HEK293 (cell line): ENCODE measurements at regions not wholly inside any gene's neighbourhood (a gene's known extent, or its start where the extent isn't known, plus 50 kb on each side); places are given as distances from the start of the nearest gene placed in this dataset.

ENCODE experiments used
- CTCF ChIA-PET: fragments of 350-600 bp; formaldehyde crosslinking; extraction: SDS; loops from one replicate; lab custom pipeline; 2021; ENCODE audit warnings: antibody characterized with exemption; lab: Yijun Ruan, JAX
- POLR2A ChIA-PET: fragments of 300-600 bp; formaldehyde crosslinking; extraction: SDS; loops from one replicate; lab custom pipeline; 2020; ENCODE audit warnings: antibody characterized with exemption, inconsistent platforms; lab: Yijun Ruan, JAX
- H3K27ac ChIP-seq: fragments of 200-500 bp; sonication (Bioruptor generic); 2 replicates; pipeline ENCODE4 v1.5.1; 2014; ENCODE audit warnings: low read depth, low read length, control low read depth, inconsistent platforms; ENCODE audit errors: extremely low read depth
- H3K36me3 ChIP-seq, 2 experiments: fragments of 200-500 bp in 1 of 2; sonication (Bioruptor generic) in 1 of 2; 1 replicate in 1 of 2; 2 replicates in 1 of 2; pipeline ENCODE4 v1.5.1; 2014 to 2017; ENCODE audit warnings: inconsistent platforms in 2 of 2, low read length in 2 of 2; ENCODE audit not compliant: control insufficient read depth in 2 of 2, insufficient read depth in 1 of 2
- H3K4me1 ChIP-seq: fragments of 200-500 bp; sonication (Bioruptor generic); 2 replicates; pipeline ENCODE4 v1.5.1; 2014; ENCODE audit warnings: mild to moderate bottlenecking, low read length, inconsistent platforms; ENCODE audit not compliant: control insufficient read depth, insufficient read depth
- H3K4me3 ChIP-seq: 2 replicates; pipeline ENCODE4 v1.5.1; 2011; ENCODE audit warnings: low read depth, mild to moderate bottlenecking, control low read depth, low read length, moderate library complexity
- H3K9me3 ChIP-seq: fragments of 200-500 bp; sonication (Bioruptor generic); 2 replicates; pipeline ENCODE4 v1.5.1; 2014; ENCODE audit warnings: low read depth, low read length, inconsistent platforms; ENCODE audit not compliant: control insufficient read depth, insufficient read depth
- EGR2 ChIP-seq: fragments of 450-650 bp; formaldehyde crosslinking; IDR thresholded peaks from 2 replicates; pipeline ENCODE4 v1.5.1; 2016; ENCODE audit warnings: low read depth, missing biosample characterization, missing genetic modification characterization
- GFI1B ChIP-seq: fragments of 450-650 bp; formaldehyde crosslinking; IDR thresholded peaks from 2 replicates; pipeline ENCODE4 v1.5.1; 2016; ENCODE audit warnings: missing biosample characterization, missing genetic modification characterization
- MZF1 ChIP-seq: fragments of 450-650 bp; formaldehyde crosslinking; IDR thresholded peaks from 2 replicates; pipeline ENCODE4 v1.5.1; 2017; ENCODE audit warnings: missing biosample characterization, missing genetic modification characterization, borderline replicate concordance
- RBAK ChIP-seq: fragments of 450-650 bp; formaldehyde crosslinking; IDR thresholded peaks from 2 replicates; pipeline ENCODE4 v1.5.1; 2016; ENCODE audit warnings: missing biosample characterization, missing genetic modification characterization
- TCF7L2 ChIP-seq: IDR thresholded peaks from 2 replicates; pipeline ENCODE4 v1.6.1; 2011; ENCODE audit warnings: low read depth, mild to moderate bottlenecking, inconsistent platforms, low read length, moderate library complexity, borderline replicate concordance
- ZFHX2 ChIP-seq: fragments of 450-650 bp; formaldehyde crosslinking; conservative IDR thresholded peaks from 2 replicates; pipeline ENCODE4 v1.5.1; 2016; ENCODE audit warnings: missing biosample characterization, missing genetic modification characterization
- ZNF140 ChIP-seq: fragments of 450-650 bp; formaldehyde crosslinking; IDR thresholded peaks from 2 replicates; pipeline ENCODE4 v1.5.1; 2016; ENCODE audit warnings: missing biosample characterization, missing genetic modification characterization
- ZNF2 ChIP-seq: fragments of 450-650 bp; formaldehyde crosslinking; IDR thresholded peaks from 2 replicates; pipeline ENCODE4 v1.5.1; 2016; ENCODE audit warnings: missing biosample characterization, missing genetic modification characterization
- ZNF274 ChIP-seq, 2 experiments: fragments of 200-500 bp in 1 of 2; fragments of 450-650 bp in 1 of 2; sonication (Bioruptor generic) in 1 of 2; formaldehyde crosslinking in 1 of 2; IDR thresholded peaks; 2 replicates each; pipeline versions ENCODE4 v1.5.1 to v1.6.1; 2014 to 2016; ENCODE audit warnings: borderline replicate concordance in 1 of 2, inconsistent platforms in 1 of 2, low read length in 1 of 2, missing biosample characterization in 1 of 2, missing genetic modification characterization in 1 of 2
- ZNF48 ChIP-seq: fragments of 450-650 bp; formaldehyde crosslinking; IDR thresholded peaks from 2 replicates; pipeline ENCODE4 v1.5.1; 2016; ENCODE audit warnings: missing biosample characterization, missing genetic modification characterization
- ZNF510 ChIP-seq: fragments of 450-650 bp; formaldehyde crosslinking; IDR thresholded peaks from 2 replicates; pipeline ENCODE4 v1.5.1; 2018; ENCODE audit warnings: mild to moderate bottlenecking, missing genetic modification characterization, missing biosample characterization; ENCODE audit not compliant: insufficient replicate concordance
- ZNF529 ChIP-seq: fragments of 450-650 bp; formaldehyde crosslinking; IDR thresholded peaks from 2 replicates; pipeline ENCODE4 v1.5.1; 2017; ENCODE audit warnings: missing genetic modification characterization, missing biosample characterization; ENCODE audit not compliant: insufficient replicate concordance
- ZNF548 ChIP-seq: fragments of 450-650 bp; formaldehyde crosslinking; IDR thresholded peaks from 2 replicates; pipeline ENCODE4 v1.5.1; 2016; ENCODE audit warnings: missing biosample characterization, missing genetic modification characterization
- ZNF558 ChIP-seq: fragments of 450-650 bp; formaldehyde crosslinking; IDR thresholded peaks from 2 replicates; pipeline ENCODE4 v1.5.1; 2016; ENCODE audit warnings: missing biosample characterization, missing genetic modification characterization
- ZNF585B ChIP-seq: fragments of 450-650 bp; formaldehyde crosslinking; IDR thresholded peaks from 2 replicates; pipeline ENCODE4 v1.5.1; 2016; ENCODE audit warnings: missing biosample characterization, missing genetic modification characterization
- ZNF600 ChIP-seq: fragments of 450-650 bp; formaldehyde crosslinking; IDR thresholded peaks from 2 replicates; pipeline ENCODE4 v1.5.1; 2016; ENCODE audit warnings: missing biosample characterization, missing genetic modification characterization
- ZNF660 ChIP-seq: fragments of 450-650 bp; IDR thresholded peaks from 2 replicates; pipeline ENCODE4 v1.5.1; 2018; ENCODE audit warnings: missing biosample characterization, mild to moderate bottlenecking, missing genetic modification characterization
- TF ChIP-seq, protein P1 (sequence below): fragments of 450-650 bp; formaldehyde crosslinking; IDR thresholded peaks from 2 replicates; pipeline ENCODE4 v1.5.1; 2016; ENCODE audit warnings: missing biosample characterization, missing genetic modification characterization
- TF ChIP-seq, protein P2 (sequence below): IDR thresholded peaks from 2 replicates; pipeline ENCODE4 v1.6.1; 2011; ENCODE audit warnings: mild to moderate bottlenecking, low read depth, low read length, borderline replicate concordance
- TF ChIP-seq, protein P3 (sequence below): fragments of 450-650 bp; formaldehyde crosslinking; IDR thresholded peaks from 2 replicates; pipeline ENCODE4 v1.5.1; 2017; ENCODE audit warnings: missing biosample characterization, missing genetic modification characterization
- TF ChIP-seq, protein P4 (sequence below): fragments of 450-650 bp; formaldehyde crosslinking; IDR thresholded peaks from 2 replicates; pipeline ENCODE4 v1.5.1; 2017; ENCODE audit warnings: missing biosample characterization, missing genetic modification characterization
- TF ChIP-seq, protein P5 (sequence below): fragments of 450-650 bp; formaldehyde crosslinking; IDR thresholded peaks from 2 replicates; pipeline ENCODE4 v1.5.1; 2016; ENCODE audit warnings: missing biosample characterization, missing genetic modification characterization
- TF ChIP-seq, protein P6 (sequence below): fragments of 450-650 bp; formaldehyde crosslinking; optimal IDR thresholded peaks from 2 replicates; pipeline ENCODE3; 2016; ENCODE audit warnings: missing biosample characterization, mild to moderate bottlenecking, missing genetic modification characterization
- TF ChIP-seq, protein P7 (sequence below): fragments of 450-650 bp; formaldehyde crosslinking; IDR thresholded peaks from 2 replicates; pipeline ENCODE4 v1.5.1; 2016; ENCODE audit warnings: missing biosample characterization, missing genetic modification characterization

DNA sequence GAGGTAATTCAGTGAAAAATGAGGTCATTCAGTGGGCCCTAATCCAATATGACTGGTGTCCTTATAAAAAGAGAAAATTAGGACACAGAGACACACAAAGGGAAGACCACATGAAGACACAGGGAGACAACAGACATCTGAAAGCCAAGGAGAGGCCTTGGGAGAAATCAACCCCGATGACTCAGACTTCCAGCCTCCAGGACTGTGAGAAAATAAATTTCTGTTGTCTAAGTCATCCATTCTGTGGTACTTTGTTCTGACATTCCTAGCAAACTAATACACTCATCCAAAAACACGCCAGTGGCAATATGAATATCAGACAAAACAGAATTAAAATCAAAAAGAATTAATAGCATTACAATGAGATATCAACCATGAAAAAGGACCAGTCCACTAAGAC lies 303.7 kb downstream of the SS18 start:
- H3K27ac ChIP-seq: no peak overlapping the region
- POLR2A ChIA-PET: no interaction called here
- CTCF ChIA-PET: no interaction called here
- TF ChIP-seq, protein P1, sequence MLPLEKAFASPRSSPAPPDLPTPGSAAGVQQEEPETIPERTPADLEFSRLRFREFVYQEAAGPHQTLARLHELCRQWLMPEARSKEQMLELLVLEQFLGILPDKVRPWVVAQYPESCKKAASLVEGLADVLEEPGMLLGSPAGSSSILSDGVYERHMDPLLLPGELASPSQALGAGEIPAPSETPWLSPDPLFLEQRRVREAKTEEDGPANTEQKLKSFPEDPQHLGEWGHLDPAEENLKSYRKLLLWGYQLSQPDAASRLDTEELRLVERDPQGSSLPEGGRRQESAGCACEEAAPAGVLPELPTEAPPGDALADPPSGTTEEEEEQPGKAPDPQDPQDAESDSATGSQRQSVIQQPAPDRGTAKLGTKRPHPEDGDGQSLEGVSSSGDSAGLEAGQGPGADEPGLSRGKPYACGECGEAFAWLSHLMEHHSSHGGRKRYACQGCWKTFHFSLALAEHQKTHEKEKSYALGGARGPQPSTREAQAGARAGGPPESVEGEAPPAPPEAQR (tag by site-specific recombination): no peak
- TF ChIP-seq ZNF510 (tag by site-specific recombination) (no peak), ZNF558 (tag by site-specific recombination) (no peak), MZF1 (tag by site-specific recombination) (no peak), ZNF140 (tag by site-specific recombination) (no peak), ZNF274 (IDR thresholded peaks at IDR 0.05; ENCODE audit: low read length) (no peak), ZNF274 (tag by site-specific recombination; IDR thresholded peaks at IDR 0.05; ENCODE audit: borderline replicate concordance) (no peak), ZNF548 (tag by site-specific recombination) (no peak), ZNF48 (tag by site-specific recombination) (no peak), ZFHX2 (tag by site-specific recombination) (no peak), ZNF2 (tag by site-specific recombination) (no peak)
- no peak overlapping the region for H3K4me3 ChIP-seq
- no peaks in the 10 kb centered on the region for H3K36me3 ChIP-seq
- no peaks in the 10 kb centered on the region for H3K4me1 ChIP-seq
- H3K9me3 ChIP-seq: no peaks in the 10 kb centered on the region

DNA sequence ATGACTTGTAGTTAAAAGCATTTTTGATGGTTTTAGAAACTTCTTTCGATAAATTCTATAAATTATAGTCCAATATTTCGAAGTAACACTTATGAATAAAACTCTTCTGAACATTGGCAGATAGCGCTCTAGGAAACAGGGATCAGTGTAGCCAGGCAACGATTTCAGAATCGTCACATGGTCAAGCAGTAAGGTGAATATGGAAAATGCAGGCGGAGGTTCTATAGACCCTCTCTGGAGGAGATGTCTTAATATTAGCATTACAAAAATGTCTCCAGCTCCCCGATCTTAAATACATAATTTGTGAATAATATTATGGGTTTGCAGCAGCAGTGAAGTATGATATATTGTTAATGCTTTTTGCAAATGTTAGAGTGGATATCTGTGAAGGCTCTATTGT lies 310.3 kb downstream of the SS18 start:
- Histone ChIP-seq H3K36me3 (no peaks in the 10 kb centered on the region), H3K4me3 (no peak overlapping the region), H3K9me3 (no peaks in the 10 kb centered on the region), H3K27ac (no peak overlapping the region), H3K4me1 (no peaks in the 10 kb centered on the region)
- POLR2A ChIA-PET: no interaction called here
- CTCF ChIA-PET: no interaction called here
- TF ChIP-seq ZNF660 (tag by site-specific recombination) (no peak), TCF7L2 (no peak), RBAK (no peak), GFI1B (tag by site-specific recombination) (no peak), EGR2 (tag by site-specific recombination) (no peak), ZNF585B (no peak), ZNF529 (tag by site-specific recombination) (no peak), ZNF600 (tag by site-specific recombination) (no peak)
- TF ChIP-seq, protein P2, sequence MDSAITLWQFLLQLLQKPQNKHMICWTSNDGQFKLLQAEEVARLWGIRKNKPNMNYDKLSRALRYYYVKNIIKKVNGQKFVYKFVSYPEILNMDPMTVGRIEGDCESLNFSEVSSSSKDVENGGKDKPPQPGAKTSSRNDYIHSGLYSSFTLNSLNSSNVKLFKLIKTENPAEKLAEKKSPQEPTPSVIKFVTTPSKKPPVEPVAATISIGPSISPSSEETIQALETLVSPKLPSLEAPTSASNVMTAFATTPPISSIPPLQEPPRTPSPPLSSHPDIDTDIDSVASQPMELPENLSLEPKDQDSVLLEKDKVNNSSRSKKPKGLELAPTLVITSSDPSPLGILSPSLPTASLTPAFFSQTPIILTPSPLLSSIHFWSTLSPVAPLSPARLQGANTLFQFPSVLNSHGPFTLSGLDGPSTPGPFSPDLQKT: no peak
- TF ChIP-seq, protein P3, sequence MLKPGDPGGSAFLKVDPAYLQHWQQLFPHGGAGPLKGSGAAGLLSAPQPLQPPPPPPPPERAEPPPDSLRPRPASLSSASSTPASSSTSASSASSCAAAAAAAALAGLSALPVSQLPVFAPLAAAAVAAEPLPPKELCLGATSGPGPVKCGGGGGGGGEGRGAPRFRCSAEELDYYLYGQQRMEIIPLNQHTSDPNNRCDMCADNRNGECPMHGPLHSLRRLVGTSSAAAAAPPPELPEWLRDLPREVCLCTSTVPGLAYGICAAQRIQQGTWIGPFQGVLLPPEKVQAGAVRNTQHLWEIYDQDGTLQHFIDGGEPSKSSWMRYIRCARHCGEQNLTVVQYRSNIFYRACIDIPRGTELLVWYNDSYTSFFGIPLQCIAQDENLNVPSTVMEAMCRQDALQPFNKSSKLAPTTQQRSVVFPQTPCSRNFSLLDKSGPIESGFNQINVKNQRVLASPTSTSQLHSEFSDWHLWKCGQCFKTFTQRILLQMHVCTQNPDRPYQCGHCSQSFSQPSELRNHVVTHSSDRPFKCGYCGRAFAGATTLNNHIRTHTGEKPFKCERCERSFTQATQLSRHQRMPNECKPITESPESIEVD (tag by site-specific recombination): no peak
- TF ChIP-seq, protein P4, sequence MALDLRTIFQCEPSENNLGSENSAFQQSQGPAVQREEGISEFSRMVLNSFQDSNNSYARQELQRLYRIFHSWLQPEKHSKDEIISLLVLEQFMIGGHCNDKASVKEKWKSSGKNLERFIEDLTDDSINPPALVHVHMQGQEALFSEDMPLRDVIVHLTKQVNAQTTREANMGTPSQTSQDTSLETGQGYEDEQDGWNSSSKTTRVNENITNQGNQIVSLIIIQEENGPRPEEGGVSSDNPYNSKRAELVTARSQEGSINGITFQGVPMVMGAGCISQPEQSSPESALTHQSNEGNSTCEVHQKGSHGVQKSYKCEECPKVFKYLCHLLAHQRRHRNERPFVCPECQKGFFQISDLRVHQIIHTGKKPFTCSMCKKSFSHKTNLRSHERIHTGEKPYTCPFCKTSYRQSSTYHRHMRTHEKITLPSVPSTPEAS (tag by site-specific recombination): no peak
- TF ChIP-seq, protein P5, sequence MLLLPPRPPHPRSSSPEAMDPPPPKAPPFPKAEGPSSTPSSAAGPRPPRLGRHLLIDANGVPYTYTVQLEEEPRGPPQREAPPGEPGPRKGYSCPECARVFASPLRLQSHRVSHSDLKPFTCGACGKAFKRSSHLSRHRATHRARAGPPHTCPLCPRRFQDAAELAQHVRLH (tag by site-specific recombination): no peak
- TF ChIP-seq, protein P6, sequence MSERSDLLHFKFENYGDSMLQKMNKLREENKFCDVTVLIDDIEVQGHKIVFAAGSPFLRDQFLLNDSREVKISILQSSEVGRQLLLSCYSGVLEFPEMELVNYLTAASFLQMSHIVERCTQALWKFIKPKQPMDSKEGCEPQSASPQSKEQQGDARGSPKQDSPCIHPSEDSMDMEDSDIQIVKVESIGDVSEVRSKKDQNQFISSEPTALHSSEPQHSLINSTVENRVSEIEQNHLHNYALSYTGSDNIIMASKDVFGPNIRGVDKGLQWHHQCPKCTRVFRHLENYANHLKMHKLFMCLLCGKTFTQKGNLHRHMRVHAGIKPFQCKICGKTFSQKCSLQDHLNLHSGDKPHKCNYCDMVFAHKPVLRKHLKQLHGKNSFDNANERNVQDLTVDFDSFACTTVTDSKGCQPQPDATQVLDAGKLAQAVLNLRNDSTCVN (tag by site-specific recombination): no peak
- TF ChIP-seq, protein P7, sequence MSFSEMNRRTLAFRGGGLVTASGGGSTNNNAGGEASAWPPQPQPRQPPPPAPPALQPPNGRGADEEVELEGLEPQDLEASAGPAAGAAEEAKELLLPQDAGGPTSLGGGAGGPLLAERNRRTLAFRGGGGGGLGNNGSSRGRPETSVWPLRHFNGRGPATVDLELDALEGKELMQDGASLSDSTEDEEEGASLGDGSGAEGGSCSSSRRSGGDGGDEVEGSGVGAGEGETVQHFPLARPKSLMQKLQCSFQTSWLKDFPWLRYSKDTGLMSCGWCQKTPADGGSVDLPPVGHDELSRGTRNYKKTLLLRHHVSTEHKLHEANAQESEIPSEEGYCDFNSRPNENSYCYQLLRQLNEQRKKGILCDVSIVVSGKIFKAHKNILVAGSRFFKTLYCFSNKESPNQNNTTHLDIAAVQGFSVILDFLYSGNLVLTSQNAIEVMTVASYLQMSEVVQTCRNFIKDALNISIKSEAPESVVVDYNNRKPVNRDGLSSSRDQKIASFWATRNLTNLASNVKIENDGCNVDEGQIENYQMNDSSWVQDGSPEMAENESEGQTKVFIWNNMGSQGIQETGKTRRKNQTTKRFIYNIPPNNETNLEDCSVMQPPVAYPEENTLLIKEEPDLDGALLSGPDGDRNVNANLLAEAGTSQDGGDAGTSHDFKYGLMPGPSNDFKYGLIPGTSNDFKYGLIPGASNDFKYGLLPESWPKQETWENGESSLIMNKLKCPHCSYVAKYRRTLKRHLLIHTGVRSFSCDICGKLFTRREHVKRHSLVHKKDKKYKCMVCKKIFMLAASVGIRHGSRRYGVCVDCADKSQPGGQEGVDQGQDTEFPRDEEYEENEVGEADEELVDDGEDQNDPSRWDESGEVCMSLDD: no peak
